ENCODE measurements at regions not wholly inside any gene's neighbourhood (a gene's known extent, or its start where the extent isn't known, plus 50 kb on each side); places are given as distances from the start of the nearest gene placed in this dataset.
"Not testable (repeated sequence)": the region's sequence is repeated elsewhere in the genome, so short reads cannot be mapped to it uniquely, and the experiment has no call there.

GRCh38 chr2:67313536-67313935, 83.6 kb upstream of the ETAA1 start:
- no peak for DNase-seq

DNA sequence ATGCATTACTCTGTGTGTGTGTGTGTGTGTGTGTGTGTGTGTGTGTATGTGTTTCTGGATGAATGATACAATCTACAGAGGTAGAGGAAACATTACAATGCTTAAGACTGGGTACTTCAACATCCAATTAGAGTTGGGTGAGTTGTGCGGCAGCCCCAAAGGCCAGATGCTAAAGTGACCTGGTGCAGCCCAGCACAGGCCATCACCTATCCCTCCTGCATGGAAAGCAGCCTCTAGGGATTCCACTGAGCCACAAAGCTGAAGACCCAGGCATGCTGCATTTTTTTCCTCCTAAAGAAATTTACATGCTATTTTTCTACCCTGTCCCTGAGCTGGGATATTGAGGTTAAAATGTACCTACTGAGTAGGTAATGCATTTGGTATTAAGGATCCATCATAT, 79.1 kb upstream of the ETAA1 start:
- no peak for DNase-seq

DNA sequence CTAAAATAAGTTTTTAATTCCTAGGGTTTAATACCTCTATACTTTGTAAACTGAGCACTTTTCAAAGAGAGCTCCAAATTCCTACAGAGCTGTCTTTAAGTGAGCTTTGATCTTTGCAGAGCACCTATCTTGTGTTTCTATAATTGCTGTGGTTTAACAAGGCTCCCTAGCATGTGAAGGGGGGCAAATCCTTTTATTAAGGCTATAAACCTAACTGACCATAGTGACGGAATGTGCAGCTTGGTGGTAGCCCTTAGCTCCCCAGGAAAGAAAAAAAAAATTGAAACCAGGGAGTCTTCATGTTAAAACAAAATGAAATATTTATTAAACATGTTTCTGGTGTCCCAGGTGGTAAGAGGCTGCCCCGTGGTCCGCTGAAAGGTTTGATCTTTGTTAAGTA, 78.6 kb upstream of the ETAA1 start:
- no peak for DNase-seq

- no peak for DNase-seq
Observed at GRCh38 chr2:67318993-67319481, 78.1 kb upstream of the ETAA1 start.

DNA sequence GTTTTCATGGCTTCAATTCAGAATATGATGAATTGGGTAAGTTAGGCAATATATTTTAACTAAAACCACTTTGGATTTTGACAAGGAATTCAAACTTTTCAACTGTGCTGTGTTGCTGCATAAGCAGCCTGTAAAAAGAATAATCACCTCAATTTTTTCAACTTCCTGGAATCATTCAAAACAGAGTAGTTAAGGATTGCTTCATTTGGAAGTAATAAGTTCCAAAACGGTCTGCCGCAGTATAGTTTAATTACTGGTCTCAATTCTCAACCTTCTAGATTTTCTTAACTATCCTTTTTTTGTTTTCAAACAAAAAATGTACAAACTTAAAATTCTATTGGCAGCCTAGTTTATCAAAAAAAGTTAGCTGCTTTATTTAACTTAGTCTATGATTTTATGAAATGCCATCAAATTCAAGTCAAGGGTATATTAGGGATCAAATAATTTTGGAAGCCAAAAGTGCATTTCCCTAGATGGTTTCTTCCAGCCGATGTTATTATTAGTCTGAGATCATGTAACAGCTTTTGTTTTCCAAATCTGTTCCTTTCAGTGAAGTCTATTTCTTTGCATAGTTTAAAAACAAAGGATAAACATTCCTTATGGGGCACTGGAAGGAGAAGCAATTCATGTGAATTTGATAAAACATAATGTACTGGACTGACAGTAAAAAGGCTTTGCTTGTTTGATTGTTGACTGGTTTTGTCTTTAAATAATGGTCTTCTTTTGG, 76.1 kb upstream of the ETAA1 start:
- DNase-seq, result no peak

DNA sequence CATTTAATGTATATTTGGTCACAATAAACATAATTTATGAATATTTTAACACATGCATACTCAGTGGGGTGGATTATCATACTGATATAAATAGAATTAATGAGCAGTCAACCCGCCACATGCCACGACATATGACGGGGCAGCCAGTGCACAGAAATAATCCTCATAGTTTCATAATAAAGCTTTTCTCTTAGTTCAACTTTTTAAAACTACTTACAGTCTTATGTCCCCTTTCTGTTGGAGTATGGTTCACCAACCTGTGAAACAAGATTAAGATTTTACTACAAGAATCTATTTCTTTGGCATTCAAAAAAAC, 75.6 kb upstream of the ETAA1 start:
- DNase-seq, result no peak

DNA sequence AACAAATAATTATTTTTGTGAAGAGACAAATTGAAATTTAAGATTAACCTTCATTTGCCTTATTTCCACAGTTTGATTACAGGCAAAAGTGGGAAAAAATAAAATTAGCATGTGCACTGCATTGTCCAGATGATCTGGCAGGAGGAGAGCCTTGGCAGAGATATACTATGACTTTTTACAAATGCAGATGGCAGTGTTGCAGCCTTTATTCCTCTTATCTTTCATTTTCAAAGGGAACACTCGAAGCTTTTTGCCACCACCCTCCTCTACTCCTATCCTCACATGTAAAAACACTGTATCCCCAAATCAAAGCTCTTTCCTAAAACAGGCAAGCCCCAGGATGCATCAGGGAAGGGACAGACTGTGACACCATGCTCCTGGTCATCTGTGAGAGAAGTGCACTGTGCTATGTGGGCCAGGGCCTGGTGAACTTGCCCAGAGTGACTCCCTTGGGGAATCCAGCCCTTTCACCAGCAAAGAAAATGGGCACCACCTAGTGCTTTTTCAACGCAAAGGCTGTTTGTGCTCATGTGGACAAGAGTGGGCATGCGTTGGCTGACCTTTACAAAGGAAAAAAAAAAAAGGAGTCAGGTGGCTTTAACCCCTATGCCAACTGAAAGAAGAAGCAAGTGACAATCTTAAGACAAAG, 74.7 kb upstream of the ETAA1 start:
- no peak for DNase-seq

DNA sequence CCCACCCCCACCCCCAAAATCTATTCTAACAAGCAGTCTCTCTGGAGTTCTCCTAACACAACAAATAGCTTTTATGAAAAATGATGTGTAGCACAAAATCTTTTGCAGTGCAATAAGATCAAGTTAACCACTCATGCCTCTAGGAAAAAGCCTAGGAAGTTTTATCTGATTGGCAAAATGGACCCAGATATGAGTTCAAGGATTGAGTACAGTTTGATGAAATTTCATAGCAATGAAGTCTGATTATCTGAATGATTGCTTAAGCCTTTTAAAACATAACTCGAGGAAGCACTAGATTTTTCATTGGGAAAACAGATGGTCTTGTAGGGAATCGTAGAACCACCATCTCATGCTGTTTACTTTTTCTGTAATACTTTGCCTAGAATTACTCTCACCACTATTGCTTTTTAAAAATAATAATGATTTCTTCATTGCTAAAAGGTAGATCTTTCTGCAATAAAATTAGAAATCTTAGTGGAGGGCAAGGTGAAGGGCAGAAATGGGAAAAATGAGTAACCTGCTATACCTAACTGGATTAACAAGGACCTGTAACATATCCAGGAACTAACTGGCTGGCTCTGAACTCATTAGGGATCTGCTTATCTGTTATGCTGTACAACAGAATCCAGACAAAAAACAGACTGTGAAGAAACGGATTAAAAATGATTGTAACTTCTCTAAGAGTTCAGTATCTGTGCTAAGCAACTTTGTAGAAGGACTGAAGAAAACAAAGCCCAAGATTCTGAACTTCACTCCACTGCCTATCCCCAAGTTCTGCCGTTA, 73.7 kb upstream of the ETAA1 start:
- DNase-seq, result no peak

GRCh38 chr2:67329513-67329912, 67.6 kb upstream of the ETAA1 start:
- no peak for DNase-seq

- DNase-seq, result no peak
Observed at GRCh38 chr2:67329951-67330350, 67.2 kb upstream of the ETAA1 start.

GRCh38 chr2:67331419-67332086, 65.6 kb upstream of the ETAA1 start:
- not testable (repeated sequence) for DNase-seq

- DNase-seq, result no peak
Observed at GRCh38 chr2:67337903-67338302, 59.2 kb upstream of the ETAA1 start.

DNA sequence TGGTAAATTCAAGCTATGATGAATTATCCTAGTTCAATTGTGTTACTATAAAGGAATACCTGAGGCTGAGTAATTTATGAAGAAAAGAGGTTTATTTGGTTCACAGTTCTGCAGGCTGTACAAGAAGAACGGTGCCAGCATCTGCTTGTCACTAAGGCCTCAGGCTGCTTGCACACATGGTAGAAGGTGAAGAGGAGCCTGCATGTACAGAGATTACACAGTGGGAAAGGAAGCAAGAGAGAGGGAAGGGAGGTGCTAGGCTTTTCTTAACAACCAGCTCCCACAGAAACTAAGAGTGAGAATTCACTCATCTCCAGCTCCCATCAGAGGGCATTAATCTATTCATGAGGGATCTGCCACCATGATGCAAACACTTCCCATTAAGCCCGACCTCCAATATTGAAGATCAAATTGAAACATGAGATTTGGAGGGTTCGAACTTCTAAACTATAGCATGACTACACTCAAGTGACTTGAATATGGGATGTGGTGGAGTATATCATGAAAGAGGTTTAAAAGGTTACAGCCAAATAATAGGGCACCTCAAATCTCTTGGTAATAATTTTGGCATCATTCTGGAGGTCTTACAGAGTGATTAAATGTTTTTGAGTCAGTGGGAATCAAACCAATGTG, 58.4 kb upstream of the ETAA1 start:
- DNase-seq, result no peak

- DNase-seq, result no peak
Observed at GRCh38 chr2:67339234-67339885, 57.8 kb upstream of the ETAA1 start.

- no peak for DNase-seq
Observed at GRCh38 chr2:67340133-67341011, 56.8 kb upstream of the ETAA1 start.

GRCh38 chr2:67341012-67341318, 56.2 kb upstream of the ETAA1 start:
- no peak for DNase-seq

- no peak for DNase-seq
Observed at GRCh38 chr2:67341336-67341735, 55.8 kb upstream of the ETAA1 start.

GRCh38 chr2:67342394-67342793, 54.7 kb upstream of the ETAA1 start:
- no peak for DNase-seq

DNA sequence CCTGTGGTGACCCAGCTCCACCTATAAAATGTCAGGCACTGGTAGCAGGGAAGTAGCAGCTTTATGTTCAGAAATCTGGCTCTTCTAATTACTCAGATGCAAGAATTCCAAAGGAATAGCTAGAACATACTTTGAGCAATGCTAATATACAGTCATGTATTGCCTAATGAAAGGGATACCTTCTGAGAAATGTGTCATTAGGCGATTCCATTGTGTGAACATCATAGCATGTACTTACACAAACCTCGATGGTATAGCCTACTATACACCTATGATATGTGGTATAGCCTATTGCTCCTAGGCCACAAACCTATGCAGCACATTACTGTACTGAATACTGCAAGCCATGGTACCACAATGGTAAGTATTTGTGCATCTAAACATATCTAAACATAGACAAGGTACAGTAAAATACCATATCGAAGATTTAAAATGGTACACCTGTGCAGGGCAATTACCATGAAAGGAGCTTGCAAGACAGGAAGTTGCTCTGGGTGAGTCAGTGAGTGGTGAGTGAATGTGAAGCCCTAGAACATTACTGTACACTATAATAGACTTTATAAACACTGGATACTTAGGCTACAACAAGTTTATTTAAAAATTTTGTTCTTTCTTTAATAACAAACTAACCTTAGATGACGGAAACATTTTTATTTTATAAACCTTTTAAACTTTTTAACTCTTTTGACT, 50.3 kb upstream of the ETAA1 start:
- DNase-seq, result no peak
